SK-N-SH (cell line): ENCODE measurements at regions not wholly inside any gene's neighbourhood (a gene's known extent, or its start where the extent isn't known, plus 50 kb on each side); places are given as distances from the start of the nearest gene placed in this dataset.

Experiments used
- CTCF ChIA-PET: fragments of 300-600, 350-600 bp; formaldehyde crosslinking; extraction: SDS; loops from one replicate; lab custom pipeline; 2021; lab: Yijun Ruan, JAX
- POLR2A ChIA-PET: fragments of 350-600 bp; sonication (Branson Sonifier 250); formaldehyde crosslinking; extraction: SDS; loops from one replicate; lab custom pipeline; 2020; ENCODE audit warnings: antibody characterized with exemption, inconsistent platforms; lab: Yijun Ruan, JAX
- DNase-seq: peaks from one replicate; pipeline ENCODE4 v3.0.0; 2012
- H2AFZ ChIP-seq: fragments of 200-600 bp; sonication (generic); 2 replicates; pipeline ENCODE4 v1.8.1; 2016; ENCODE audit warnings: antibody characterized with exemption, mild to moderate bottlenecking, low read depth
- H3F3A ChIP-seq: fragments of 200-600 bp; sonication (generic); replicated peaks from 2 replicates; pipeline ENCODE3; 2016; ENCODE audit warnings: antibody characterized with exemption, mild to moderate bottlenecking; ENCODE audit not compliant: insufficient read depth
- H3K27ac ChIP-seq, 2 experiments: fragments of 200-500 bp in 1 of 2; fragments of 200-600 bp in 1 of 2; sonication (Bioruptor generic) in 1 of 2; sonication (generic), shearing (Covaris generic) in 1 of 2; 2 replicates each; pipeline versions ENCODE4 v1.5.1 to v1.6.1; 2014 to 2016; ENCODE audit warnings: low read depth in 2 of 2, inconsistent platforms in 1 of 2, low read length in 1 of 2, mild to moderate bottlenecking in 1 of 2, mixed read lengths in 1 of 2
- H3K27me3 ChIP-seq: fragments of 200-600 bp; sonication (generic), shearing (Covaris generic); 2 replicates; pipeline ENCODE4 v1.6.1; 2016; ENCODE audit warnings: mixed run types; ENCODE audit not compliant: insufficient read depth
- H3K36me3 ChIP-seq, 2 experiments: fragments of 200-500 bp in 1 of 2; fragments of 200-600 bp in 1 of 2; sonication (Bioruptor generic) in 1 of 2; sonication (generic) in 1 of 2; replicated peaks in 1 of 2; 2 replicates each; pipeline versions ENCODE3 to v1.5.1; 2014 to 2016; ENCODE audit warnings: low read length in 1 of 2, mild to moderate bottlenecking in 1 of 2; ENCODE audit not compliant: insufficient read depth in 2 of 2, control insufficient read depth in 1 of 2
- H3K4me1 ChIP-seq, 2 experiments: fragments of 200-500 bp in 1 of 2; fragments of 200-600 bp in 1 of 2; sonication (Bioruptor generic) in 1 of 2; sonication (generic), shearing (Covaris generic) in 1 of 2; 2 replicates each; pipeline versions ENCODE4 v1.5.1 to v1.6.1; 2014 to 2016; ENCODE audit warnings: low read depth in 1 of 2, low read length in 1 of 2, mixed run types in 1 of 2; ENCODE audit not compliant: insufficient read depth in 2 of 2, control insufficient read depth in 1 of 2
- H3K4me2 ChIP-seq: fragments of 200-600 bp; sonication (generic), shearing (Covaris generic); 2 replicates; pipeline ENCODE4 v1.6.1; 2017; ENCODE audit warnings: mixed run types
- H3K4me3 ChIP-seq, 2 experiments: fragments of 200-500 bp in 1 of 2; fragments of 200-600 bp in 1 of 2; sonication (Bioruptor generic) in 1 of 2; sonication (generic), shearing (Covaris generic) in 1 of 2; 2 replicates each; pipeline versions ENCODE4 v1.5.1 to v1.8.1; 2014 to 2016; ENCODE audit warnings: low read depth in 2 of 2, inconsistent platforms in 1 of 2, low read length in 1 of 2, mild to moderate bottlenecking in 1 of 2, mixed read lengths in 1 of 2, moderate library complexity in 1 of 2
- H3K79me2 ChIP-seq: fragments of 200-600 bp; sonication (generic); 2 replicates; pipeline ENCODE4 v1.8.1; 2017; ENCODE audit warnings: mild to moderate bottlenecking; ENCODE audit not compliant: insufficient read depth
- H3K9ac ChIP-seq: fragments of 200-600 bp; sonication (generic); 2 replicates; pipeline ENCODE4 v1.6.1; 2017; ENCODE audit warnings: mixed run types
- H3K9me2 ChIP-seq: fragments of 200-600 bp; sonication (generic); 2 replicates; pipeline ENCODE4 v1.6.1; 2017; ENCODE audit warnings: mixed run types
- H3K9me3 ChIP-seq: fragments of 200-600 bp; sonication (generic); 2 replicates; pipeline ENCODE4 v1.6.1; 2017; ENCODE audit warnings: mixed run types, mild to moderate bottlenecking, moderate library complexity
- H4K20me1 ChIP-seq: fragments of 200-600 bp; sonication (generic); 2 replicates; pipeline ENCODE4 v1.6.1; 2017; ENCODE audit warnings: mild to moderate bottlenecking, mixed run types; ENCODE audit not compliant: insufficient read depth
- FOSL2 ChIP-seq: IDR thresholded peaks from 2 replicates; pipeline ENCODE4 v1.4.0; 2012; ENCODE audit warnings: low read depth, mild to moderate bottlenecking, moderate library complexity, borderline replicate concordance
- FOXM1 ChIP-seq: IDR thresholded peaks from 2 replicates; pipeline ENCODE4 v1.4.0; 2012; ENCODE audit warnings: low read depth, mild to moderate bottlenecking
- POLR2AphosphoS5 ChIP-seq: IDR thresholded peaks from 2 replicates; pipeline ENCODE4 v1.6.1; 2012; ENCODE audit warnings: low read depth, low read length
- RXRA ChIP-seq: IDR thresholded peaks from 2 replicates; pipeline ENCODE4 v1.4.0; 2012; ENCODE audit warnings: low read depth, mild to moderate bottlenecking, borderline replicate concordance
- TCF12 ChIP-seq: IDR thresholded peaks from 2 replicates; pipeline ENCODE4 v1.4.0; 2012
- YY1 ChIP-seq: IDR thresholded peaks from 2 replicates; pipeline ENCODE4 v1.4.0; 2012; ENCODE audit warnings: low read depth, mild to moderate bottlenecking
- ZBTB33 ChIP-seq: IDR thresholded peaks from 2 replicates; pipeline ENCODE4 v1.4.0; 2012; ENCODE audit warnings: low read depth, borderline replicate concordance
- whole genome bisulfite sequencing: methylation state at CpG from one replicate; pipeline ENCODE4 v1.1.6; 2017; ENCODE audit warnings: low lambda C conversion rate; 5-methylcytosine and 5-hydroxymethylcytosine counted together
- TF ChIP-seq, protein P1 (sequence below): fragments of 200-600 bp; sonication (generic); IDR thresholded peaks from 2 replicates; pipeline ENCODE4 v1.6.1; 2017; ENCODE audit warnings: antibody characterized with exemption, mild to moderate bottlenecking, moderate library complexity
- TF ChIP-seq, protein P2 (sequence below): IDR thresholded peaks from 2 replicates; pipeline ENCODE4 v1.6.1; 2012; ENCODE audit warnings: mild to moderate bottlenecking, low read depth, low read length, moderate library complexity
- TF ChIP-seq, protein P3 (sequence below): IDR thresholded peaks from 2 replicates; pipeline ENCODE4 v1.4.0; 2012; ENCODE audit warnings: low read depth
- TF ChIP-seq, protein P4 (sequence below): fragments of 150-350 bp; IDR thresholded peaks from 2 replicates; pipeline ENCODE4 v1.6.1; 2017; ENCODE audit warnings: antibody characterized with exemption, low read length, low read depth, borderline replicate concordance

GRCh38 chr22:42217752-42218280, 52.6 kb downstream of the TCF20 start:
- H3K9ac ChIP-seq: no peak overlapping the region
- no peaks in the 10 kb centered on the region for H3K27me3 ChIP-seq
- H3F3A ChIP-seq: no peaks in the 10 kb centered on the region
- H3K36me3 ChIP-seq: peaks cover 0 to 13% of the 10 kb centered on the region in 2 experiments
- H3K9me2 ChIP-seq: no peaks in the 10 kb centered on the region
- POLR2A ChIA-PET: no interaction called here
- H3K27ac ChIP-seq: no peak overlapping the region
- peaks cover 29% of the 10 kb centered on the region for H4K20me1 ChIP-seq
- TF ChIP-seq, protein P1, sequence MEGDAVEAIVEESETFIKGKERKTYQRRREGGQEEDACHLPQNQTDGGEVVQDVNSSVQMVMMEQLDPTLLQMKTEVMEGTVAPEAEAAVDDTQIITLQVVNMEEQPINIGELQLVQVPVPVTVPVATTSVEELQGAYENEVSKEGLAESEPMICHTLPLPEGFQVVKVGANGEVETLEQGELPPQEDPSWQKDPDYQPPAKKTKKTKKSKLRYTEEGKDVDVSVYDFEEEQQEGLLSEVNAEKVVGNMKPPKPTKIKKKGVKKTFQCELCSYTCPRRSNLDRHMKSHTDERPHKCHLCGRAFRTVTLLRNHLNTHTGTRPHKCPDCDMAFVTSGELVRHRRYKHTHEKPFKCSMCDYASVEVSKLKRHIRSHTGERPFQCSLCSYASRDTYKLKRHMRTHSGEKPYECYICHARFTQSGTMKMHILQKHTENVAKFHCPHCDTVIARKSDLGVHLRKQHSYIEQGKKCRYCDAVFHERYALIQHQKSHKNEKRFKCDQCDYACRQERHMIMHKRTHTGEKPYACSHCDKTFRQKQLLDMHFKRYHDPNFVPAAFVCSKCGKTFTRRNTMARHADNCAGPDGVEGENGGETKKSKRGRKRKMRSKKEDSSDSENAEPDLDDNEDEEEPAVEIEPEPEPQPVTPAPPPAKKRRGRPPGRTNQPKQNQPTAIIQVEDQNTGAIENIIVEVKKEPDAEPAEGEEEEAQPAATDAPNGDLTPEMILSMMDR: no peak
- TF ChIP-seq, protein P2, sequence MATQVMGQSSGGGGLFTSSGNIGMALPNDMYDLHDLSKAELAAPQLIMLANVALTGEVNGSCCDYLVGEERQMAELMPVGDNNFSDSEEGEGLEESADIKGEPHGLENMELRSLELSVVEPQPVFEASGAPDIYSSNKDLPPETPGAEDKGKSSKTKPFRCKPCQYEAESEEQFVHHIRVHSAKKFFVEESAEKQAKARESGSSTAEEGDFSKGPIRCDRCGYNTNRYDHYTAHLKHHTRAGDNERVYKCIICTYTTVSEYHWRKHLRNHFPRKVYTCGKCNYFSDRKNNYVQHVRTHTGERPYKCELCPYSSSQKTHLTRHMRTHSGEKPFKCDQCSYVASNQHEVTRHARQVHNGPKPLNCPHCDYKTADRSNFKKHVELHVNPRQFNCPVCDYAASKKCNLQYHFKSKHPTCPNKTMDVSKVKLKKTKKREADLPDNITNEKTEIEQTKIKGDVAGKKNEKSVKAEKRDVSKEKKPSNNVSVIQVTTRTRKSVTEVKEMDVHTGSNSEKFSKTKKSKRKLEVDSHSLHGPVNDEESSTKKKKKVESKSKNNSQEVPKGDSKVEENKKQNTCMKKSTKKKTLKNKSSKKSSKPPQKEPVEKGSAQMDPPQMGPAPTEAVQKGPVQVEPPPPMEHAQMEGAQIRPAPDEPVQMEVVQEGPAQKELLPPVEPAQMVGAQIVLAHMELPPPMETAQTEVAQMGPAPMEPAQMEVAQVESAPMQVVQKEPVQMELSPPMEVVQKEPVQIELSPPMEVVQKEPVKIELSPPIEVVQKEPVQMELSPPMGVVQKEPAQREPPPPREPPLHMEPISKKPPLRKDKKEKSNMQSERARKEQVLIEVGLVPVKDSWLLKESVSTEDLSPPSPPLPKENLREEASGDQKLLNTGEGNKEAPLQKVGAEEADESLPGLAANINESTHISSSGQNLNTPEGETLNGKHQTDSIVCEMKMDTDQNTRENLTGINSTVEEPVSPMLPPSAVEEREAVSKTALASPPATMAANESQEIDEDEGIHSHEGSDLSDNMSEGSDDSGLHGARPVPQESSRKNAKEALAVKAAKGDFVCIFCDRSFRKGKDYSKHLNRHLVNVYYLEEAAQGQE: no peak
- TF ChIP-seq POLR2AphosphoS5: no peak
- TF ChIP-seq FOXM1: no peak
- no peak for TF ChIP-seq FOSL2
- no peak for TF ChIP-seq YY1
- TF ChIP-seq, protein P3, sequence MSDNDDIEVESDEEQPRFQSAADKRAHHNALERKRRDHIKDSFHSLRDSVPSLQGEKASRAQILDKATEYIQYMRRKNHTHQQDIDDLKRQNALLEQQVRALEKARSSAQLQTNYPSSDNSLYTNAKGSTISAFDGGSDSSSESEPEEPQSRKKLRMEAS: no peak
- TF ChIP-seq RXRA: no peak
- no peak for TF ChIP-seq TCF12
- TF ChIP-seq, protein P4, sequence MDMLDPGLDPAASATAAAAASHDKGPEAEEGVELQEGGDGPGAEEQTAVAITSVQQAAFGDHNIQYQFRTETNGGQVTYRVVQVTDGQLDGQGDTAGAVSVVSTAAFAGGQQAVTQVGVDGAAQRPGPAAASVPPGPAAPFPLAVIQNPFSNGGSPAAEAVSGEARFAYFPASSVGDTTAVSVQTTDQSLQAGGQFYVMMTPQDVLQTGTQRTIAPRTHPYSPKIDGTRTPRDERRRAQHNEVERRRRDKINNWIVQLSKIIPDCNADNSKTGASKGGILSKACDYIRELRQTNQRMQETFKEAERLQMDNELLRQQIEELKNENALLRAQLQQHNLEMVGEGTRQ: no peak
- no peak for TF ChIP-seq ZBTB33
- CTCF ChIA-PET: interaction anchor here (0.9 kb wide), 1 partner anchor 220 kb away, joined by 3 read pairs; no protein-coding TSS in a partner anchor
- no peak overlapping the region for H3K4me3 ChIP-seq
- no peaks in the 10 kb centered on the region; a peak in 1 of 4 replicates for H3K4me1 ChIP-seq
- H3K79me2 ChIP-seq: peaks cover 9% of the 10 kb centered on the region; the same call in 1 of the 2 replicates
- DNase-seq: no peak
- no peak overlapping the region for H2AFZ ChIP-seq
- H3K9me3 ChIP-seq: no peaks in the 10 kb centered on the region
- WGBS: 82% methylated on average over 3 of the region's 4 CpGs
- H3K4me2 ChIP-seq: no peak overlapping the region
